B cell (primary cell): ENCODE measurements at regions not wholly inside any gene's neighbourhood (a gene's known extent, or its start where the extent isn't known, plus 50 kb on each side); places are given as distances from the start of the nearest gene placed in this dataset.

ENCODE experiments used
- ATAC-seq: fragments of 200-7000 bp; cut with Tn5 transposase; one replicate; pipeline ENCODE4 v1.10.0; 2021; ENCODE audit warnings: low read depth, mild to moderate bottlenecking, moderate number of reproducible peaks, moderate library complexity
- CTCF ChIA-PET: fragments of 350-600 bp; sonication (Branson Sonifier 250); formaldehyde crosslinking; loops from one replicate; lab custom pipeline; 2021; ENCODE audit warnings: antibody characterized with exemption, inconsistent platforms; lab: Charles Lee
- POLR2A ChIA-PET: fragments of 350-600 bp; sonication (Branson Sonifier 250); formaldehyde crosslinking; loops from one replicate; lab custom pipeline; 2021; ENCODE audit warnings: antibody characterized with exemption; lab: Charles Lee
- DNase-seq: peaks from one replicate; pipeline ENCODE4 v3.0.0; 2013
- H2AFZ ChIP-seq: 2 replicates; pipeline ENCODE4 v1.6.1; 2012; ENCODE audit warnings: mild to moderate bottlenecking, low read depth, low read length; ENCODE audit not compliant: insufficient read depth, poor library complexity, severe bottlenecking
- H3K27ac ChIP-seq, 2 donors: 1 replicate in 1 of 2; 2 replicates in 1 of 2; pipeline ENCODE4 v1.5.1; 2012 to 2013; ENCODE audit warnings: low read length in 2 of 2, mild to moderate bottlenecking in 2 of 2, moderate library complexity in 1 of 2
- H3K27me3 ChIP-seq, 4 experiments: fragments of 200-600 bp in 1 of 4; sonication (generic) in 1 of 4; replicated peaks in 1 of 4; 1 replicate in 2 of 4; 2 replicates in 2 of 4; pipeline versions ENCODE4 v1.6.1 to v1.7.0; 2013 to 2016; ENCODE audit warnings: low read length in 3 of 4, mild to moderate bottlenecking in 2 of 4, mixed read lengths in 1 of 4, moderate library complexity in 1 of 4; ENCODE audit not compliant: insufficient read depth in 4 of 4, control insufficient read depth in 3 of 4; ENCODE audit errors: control extremely low read depth in 1 of 4
- H3K36me3 ChIP-seq, 2 experiments: replicated peaks in 1 of 2; 1 replicate in 1 of 2; 2 replicates in 1 of 2; pipeline versions ENCODE4 v1.6.1 to v1.7.1; 2013; ENCODE audit warnings: low read length in 1 of 2; ENCODE audit not compliant: insufficient read depth in 2 of 2, control insufficient read depth in 1 of 2; ENCODE audit errors: control extremely low read depth in 1 of 2, extremely low read depth in 1 of 2
- H3K4me1 ChIP-seq, 2 donors: fragments of 200-600 bp in 1 of 2; sonication (generic) in 1 of 2; 1 replicate in 1 of 2; 2 replicates in 1 of 2; pipeline versions ENCODE4 v1.5.1 to v1.6.1; 2013 to 2017; ENCODE audit warnings: low read length in 2 of 2; ENCODE audit not compliant: control insufficient read depth in 2 of 2, insufficient read depth in 2 of 2
- H3K4me2 ChIP-seq: replicated peaks from 2 replicates; pipeline ENCODE3; 2012; ENCODE audit warnings: mild to moderate bottlenecking, low read depth, low read length; ENCODE audit not compliant: poor library complexity, severe bottlenecking
- H3K4me3 ChIP-seq, 5 experiments: fragments of 200-600 bp in 1 of 5; sonication (generic) in 1 of 5; 1 replicate in 3 of 5; 2 replicates in 2 of 5; pipeline versions ENCODE4 v1.5.1 to v1.7.0; 2011 to 2016; ENCODE audit warnings: low read length in 4 of 5, mild to moderate bottlenecking in 4 of 5, low read depth in 2 of 5, control low read depth in 1 of 5, moderate library complexity in 1 of 5; ENCODE audit not compliant: insufficient read depth in 1 of 5; ENCODE audit errors: control extremely low read depth in 1 of 5, extremely low read depth in 1 of 5
- H3K79me2 ChIP-seq: fragments of 200-600 bp; sonication (generic); one replicate; pipeline ENCODE4 v1.6.0; 2016; ENCODE audit warnings: low read length; ENCODE audit not compliant: control insufficient read depth, insufficient read depth
- H3K9ac ChIP-seq: fragments of 200-600 bp; sonication (generic); 2 replicates; pipeline ENCODE4 v1.6.1; 2017; ENCODE audit warnings: mild to moderate bottlenecking, low read length, moderate library complexity
- H3K9me3 ChIP-seq, 3 donors: one replicate each; pipeline versions ENCODE4 v1.6.1 to v1.7.1; 2013; ENCODE audit warnings: low read length in 2 of 3; ENCODE audit not compliant: control insufficient read depth in 2 of 3, insufficient read depth in 1 of 3; ENCODE audit errors: control extremely low read depth in 1 of 3
- H4K20me1 ChIP-seq: 2 replicates; pipeline ENCODE4 v1.6.0; 2012; ENCODE audit warnings: mild to moderate bottlenecking, low read length; ENCODE audit not compliant: insufficient read depth, control insufficient read depth, poor library complexity, severe bottlenecking
- H3K27ac Mint-ChIP-seq: one replicate; pipeline ENCODE4 v1.8.0; 2021; ENCODE audit warnings: mixed read lengths
- H3K27me3 Mint-ChIP-seq: one replicate; pipeline ENCODE4 v1.8.0; 2021; ENCODE audit warnings: mixed read lengths
- H3K4me1 Mint-ChIP-seq: one replicate; pipeline ENCODE4 v1.8.0; 2021; ENCODE audit warnings: mixed read lengths
- H3K4me3 Mint-ChIP-seq: one replicate; pipeline ENCODE4 v1.8.0; 2021; ENCODE audit warnings: mixed read lengths
- H3K9me3 Mint-ChIP-seq: one replicate; pipeline ENCODE4 v1.8.0; 2022; ENCODE audit warnings: mixed read lengths; ENCODE audit not compliant: insufficient read depth
- CTCF ChIP-seq: fragments of 200-600 bp; IDR thresholded peaks from one replicate; pipeline ENCODE4 v1.8.0; 2022; ENCODE audit warnings: antibody characterized with exemption, mild to moderate bottlenecking
- EZH2 ChIP-seq: IDR thresholded peaks from 2 replicates; pipeline ENCODE4 v1.6.1; 2012; ENCODE audit warnings: borderline replicate concordance, low read depth, mild to moderate bottlenecking, moderate library complexity, low read length; ENCODE audit not compliant: insufficient read depth, poor library complexity, severe bottlenecking
- WGBS: methylation state at CpG from one replicate; pipeline ENCODE4 v1.1.5; 2013; ENCODE audit warnings: missing lambda C conversion rate; ENCODE audit not compliant: insufficient coverage; 5-methylcytosine and 5-hydroxymethylcytosine counted together
- intact Hi-C: fragments of 100-400 bp; cut with micrococcal nuclease; formaldehyde crosslinking; loops from one replicate; pipeline ENCODE4 v1.10.0; 2022

DNA sequence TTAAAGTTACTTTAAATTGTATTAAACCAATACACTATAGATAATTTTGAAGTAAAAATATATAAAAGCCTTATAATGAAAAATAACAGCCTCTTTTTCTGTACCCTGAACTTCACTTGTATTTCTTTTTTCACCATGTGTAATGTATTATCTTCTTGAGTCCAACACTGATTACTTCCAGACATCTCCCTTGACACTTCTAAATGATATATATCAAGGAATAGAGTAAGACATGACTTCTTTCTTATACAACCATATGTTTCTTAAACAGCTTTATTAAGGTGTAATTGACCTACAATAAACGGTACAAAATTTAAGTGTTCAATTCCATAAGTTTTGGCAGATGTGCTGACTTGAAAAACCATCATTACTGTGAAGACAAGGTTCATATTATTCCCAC lies 531.9 kb downstream of the OLFM4 start:
- Mint-ChIP-seq H3K9me3 (peaks cover 5% of the 10 kb centered on the region), H3K27me3 (no peaks in the 10 kb centered on the region), H3K27ac (no peak overlapping the region), H3K4me1 (no peaks in the 10 kb centered on the region), H3K4me3 (no peak overlapping the region)
- Histone ChIP-seq H3K27me3 (no peaks in the 10 kb centered on the region), H3K36me3 (no peaks in the 10 kb centered on the region), H3K4me1 (no peaks in the 10 kb centered on the region), H3K27ac (no peak overlapping the region), H3K4me3 (no peak overlapping the region), H3K4me2 (no peak overlapping the region), H3K9me3 (no peaks in the 10 kb centered on the region), H4K20me1 (no peaks in the 10 kb centered on the region), H2AFZ (no peak overlapping the region), H3K79me2 (no peaks in the 10 kb centered on the region), H3K9ac (no peak overlapping the region)
- TF ChIP-seq CTCF (no peak), EZH2 (no peak)
- no peak for ATAC-seq
- POLR2A ChIA-PET: no interaction called here
- no CpG with 5 or more reads among the region's 1 CpG for WGBS
- no peak for DNase-seq
- CTCF ChIA-PET: no interaction called here
- intact Hi-C loops: no loop called here

DNA sequence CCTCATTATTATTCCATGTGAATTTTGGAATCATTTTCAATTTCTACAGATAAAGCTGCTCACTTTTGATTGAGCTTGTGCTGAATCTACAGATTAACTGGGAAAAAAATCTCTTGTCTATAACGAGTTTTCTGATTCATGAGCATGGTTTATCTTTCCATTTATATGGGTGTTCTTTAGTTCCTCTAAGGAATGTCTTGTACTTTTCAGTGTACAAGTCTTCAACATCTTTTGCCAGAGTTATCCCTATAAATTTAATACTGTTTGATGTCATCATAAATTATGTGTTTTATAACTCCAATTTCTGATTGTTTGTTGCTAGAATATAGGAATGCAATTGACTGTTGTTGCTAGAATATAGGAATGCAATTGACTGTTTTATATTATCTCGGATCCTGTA lies 533.8 kb downstream of the OLFM4 start:
- ChIA-PET POLR2A (no interaction called here), CTCF (no interaction called here)
- H2AFZ ChIP-seq: no peak overlapping the region
- H3K27ac ChIP-seq: no peak overlapping the region
- TF ChIP-seq CTCF (no peak), EZH2 (no peak)
- no peak for DNase-seq
- no peaks in the 10 kb centered on the region for H3K9me3 Mint-ChIP-seq
- WGBS: no CpG with 5 or more reads among the region's 2 CpGs
- no peak overlapping the region for H3K4me2 ChIP-seq
- H3K9me3 ChIP-seq: no peaks in the 10 kb centered on the region
- H3K79me2 ChIP-seq: no peaks in the 10 kb centered on the region
- no peaks in the 10 kb centered on the region for H3K36me3 ChIP-seq
- intact Hi-C loops: no loop called here
- no peak for ATAC-seq
- H4K20me1 ChIP-seq: no peaks in the 10 kb centered on the region
- no peak overlapping the region for H3K27ac Mint-ChIP-seq
- no peaks in the 10 kb centered on the region for H3K4me1 Mint-ChIP-seq
- H3K4me3 ChIP-seq: no peak overlapping the region
- no peaks in the 10 kb centered on the region for H3K27me3 ChIP-seq
- no peak overlapping the region for H3K4me3 Mint-ChIP-seq
- no peak overlapping the region for H3K9ac ChIP-seq
- H3K27me3 Mint-ChIP-seq: no peaks in the 10 kb centered on the region
- no peaks in the 10 kb centered on the region for H3K4me1 ChIP-seq
